Right atrium auricular region (tissue), 2 donors: ENCODE measurements at regions not wholly inside any gene's neighbourhood (a gene's known extent, or its start where the extent isn't known, plus 50 kb on each side); places are given as distances from the start of the nearest gene placed in this dataset.
"Not testable (repeated sequence)": the region's sequence is repeated elsewhere in the genome, so short reads cannot be mapped to it uniquely, and the experiment has no call there.

Experiments used
- DNase-seq: peaks from one replicate; pipeline ENCODE4 v3.0.0-alpha.2; 2019; ENCODE audit warnings: low spot score
- H3K27ac ChIP-seq, 2 donors: fragments of 200-600 bp; sonication (generic); 1 replicate in 1 of 2; 2 replicates in 1 of 2; pipeline ENCODE4 v1.5.1; 2016 to 2019
- H3K27me3 ChIP-seq, 2 donors: fragments of 200-600 bp; sonication (generic); one replicate each; pipeline versions ENCODE4 v1.5.1 to v1.6.0; 2017 to 2019
- H3K36me3 ChIP-seq: fragments of 200-600 bp; sonication (generic); one replicate; pipeline ENCODE4 v1.5.1; 2016
- H3K4me1 ChIP-seq, 2 donors: fragments of 200-600 bp; sonication (generic); one replicate each; pipeline versions ENCODE4 v1.5.1 to v1.6.0; 2017 to 2019
- H3K4me3 ChIP-seq, 2 donors: fragments of 200-600 bp; sonication (generic); 1 replicate in 1 of 2; 2 replicates in 1 of 2; pipeline ENCODE4 v1.5.1; 2017 to 2019; ENCODE audit warnings: mild to moderate bottlenecking in 1 of 2, moderate library complexity in 1 of 2
- H3K9me3 ChIP-seq, 2 donors: fragments of 200-600 bp; sonication (generic); one replicate each; pipeline ENCODE4 v1.5.1; 2019
- CTCF ChIP-seq, 2 donors: fragments of 200-600 bp; sonication (generic); IDR thresholded peaks; one replicate each; pipeline ENCODE4 v1.5.1; 2019; ENCODE audit warnings: antibody characterized with exemption in 2 of 2

GRCh38 chr5:126284977-126285696, 138.1 kb upstream of the GRAMD2B start:
- no peaks in the 10 kb centered on the region for H3K9me3 ChIP-seq
- no peak for TF ChIP-seq CTCF (IDR thresholded peaks at IDR 0.05)
- no peaks in the 10 kb centered on the region for H3K27me3 ChIP-seq
- no peak overlapping the region for H3K27ac ChIP-seq
- H3K4me3 ChIP-seq, result no peak overlapping the region
- H3K36me3 ChIP-seq, result no peaks in the 10 kb centered on the region
- no peaks in the 10 kb centered on the region for H3K4me1 ChIP-seq
- DNase-seq, result no peak

GRCh38 chr5:126296121-126296520, 127.1 kb upstream of the GRAMD2B start:
- DNase-seq, H3K27me3 ChIP-seq, H3K4me3 ChIP-seq, H3K9me3 ChIP-seq, H3K4me1 ChIP-seq, H3K36me3 ChIP-seq, H3K27ac ChIP-seq: not testable (repeated sequence)

GRCh38 chr5:126300293-126300692, 122.9 kb upstream of the GRAMD2B start:
- Histone ChIP-seq H3K9me3 (peaks cover 0 to 10% of the 10 kb centered on the region in 2 donors), H3K27ac (no peak overlapping the region), H3K27me3 (no peaks in the 10 kb centered on the region), H3K36me3 (no peaks in the 10 kb centered on the region), H3K4me3 (no peak overlapping the region), H3K4me1 (no peaks in the 10 kb centered on the region)
- DNase-seq, result no peak
- no peak for TF ChIP-seq CTCF (IDR thresholded peaks at IDR 0.05)

- H3K27ac ChIP-seq, result no peak overlapping the region
- DNase-seq, result no peak
- H3K9me3 ChIP-seq, result peaks cover 0 to 10% of the 10 kb centered on the region in 2 donors
- H3K27me3 ChIP-seq, result no peaks in the 10 kb centered on the region
- TF ChIP-seq CTCF (IDR thresholded peaks at IDR 0.05), result no peak
- H3K36me3 ChIP-seq, result no peaks in the 10 kb centered on the region
- H3K4me3 ChIP-seq, result no peak overlapping the region
- H3K4me1 ChIP-seq, result no peaks in the 10 kb centered on the region
Observed at GRCh38 chr5:126301056-126301455, 122.2 kb upstream of the GRAMD2B start.

GRCh38 chr5:126309860-126310259, 113.3 kb upstream of the GRAMD2B start:
- no peaks in the 10 kb centered on the region for H3K36me3 ChIP-seq
- DNase-seq, result no peak
- TF ChIP-seq CTCF (IDR thresholded peaks at IDR 0.05), result no peak

GRCh38 chr5:126311766-126312165, 111.4 kb upstream of the GRAMD2B start:
- no peak for TF ChIP-seq CTCF (IDR thresholded peaks at IDR 0.05)
- DNase-seq, result no peak

More at GRCh38 chr5:126309860-126310259, 113.3 kb upstream of the GRAMD2B start:
- Histone ChIP-seq H3K9me3 (no peaks in the 10 kb centered on the region), H3K27ac (no peak overlapping the region), H3K27me3 (no peaks in the 10 kb centered on the region), H3K4me3 (no peak overlapping the region), H3K4me1 (no peaks in the 10 kb centered on the region)

More at GRCh38 chr5:126311766-126312165, 111.4 kb upstream of the GRAMD2B start:
- H3K27ac ChIP-seq, result no peak overlapping the region
- no peaks in the 10 kb centered on the region for H3K27me3 ChIP-seq
- no peak overlapping the region for H3K4me3 ChIP-seq
- no peaks in the 10 kb centered on the region for H3K4me1 ChIP-seq
- H3K36me3 ChIP-seq, result no peaks in the 10 kb centered on the region
- no peaks in the 10 kb centered on the region for H3K9me3 ChIP-seq
